AG04450 (cell line): ENCODE measurements at regions not wholly inside any gene's neighbourhood (a gene's known extent, or its start where the extent isn't known, plus 50 kb on each side); places are given as distances from the start of the nearest gene placed in this dataset.

Experiments
- CTCF ChIA-PET: fragments of 300-600, 350-600 bp; formaldehyde crosslinking; extraction: SDS; loops from one replicate; lab custom pipeline; 2022; ENCODE audit warnings: antibody characterized with exemption, inconsistent platforms; lab: Charles Lee
- POLR2A ChIA-PET: fragments of 350-600 bp; formaldehyde crosslinking; extraction: SDS; loops from one replicate; lab custom pipeline; 2021; ENCODE audit warnings: antibody characterized with exemption, inconsistent platforms; lab: Yijun Ruan, JAX
- DNase-seq: peaks from one replicate; pipeline ENCODE4 v3.0.0-alpha.2; 2011; ENCODE audit warnings: low read depth, low spot score
- H3K27ac ChIP-seq: one replicate; pipeline ENCODE4 v1.5.1; 2012; ENCODE audit warnings: low read depth, low read length, control low read depth
- H3K27me3 ChIP-seq: one replicate; pipeline ENCODE4 v1.6.0; 2012; ENCODE audit warnings: low read length; ENCODE audit not compliant: control insufficient read depth, insufficient read depth
- H3K4me3 ChIP-seq: 2 replicates; pipeline ENCODE4 v1.5.1; 2011; ENCODE audit warnings: mild to moderate bottlenecking, low read depth, low read length, control low read depth
- H3K9me3 ChIP-seq: 2 replicates; pipeline ENCODE4 v1.5.1; 2012; ENCODE audit warnings: low read length; ENCODE audit not compliant: control insufficient read depth, insufficient read depth
- TF ChIP-seq, protein P1 (sequence below): IDR thresholded peaks from 2 replicates; pipeline ENCODE4 v1.5.1; 2011; ENCODE audit warnings: low read depth, low read length, control low read depth, inconsistent platforms

DNA sequence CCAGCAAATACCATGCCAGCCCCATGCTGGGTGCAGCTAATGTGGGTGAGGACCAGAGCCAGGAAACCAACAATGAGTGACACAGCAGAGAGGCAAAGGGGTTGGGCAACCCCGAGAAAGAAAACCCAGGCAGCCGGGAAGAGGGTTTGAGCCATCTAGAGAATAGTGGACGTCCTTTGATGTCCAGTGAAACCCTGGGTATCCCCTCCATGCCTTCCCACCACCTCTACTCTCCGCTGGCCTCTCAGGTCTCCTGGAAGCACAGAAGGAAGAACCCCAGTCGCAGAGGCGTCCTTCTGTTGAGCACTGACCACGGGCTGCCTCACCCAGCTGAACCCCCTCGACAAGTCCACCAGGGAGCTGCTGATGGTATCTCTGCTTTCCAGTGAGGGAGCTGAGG lies 657.4 kb upstream of the ID2 start:
- ChIA-PET CTCF (no interaction called here), POLR2A (no interaction called here)
- no peak for DNase-seq
- no peak overlapping the region for H3K4me3 ChIP-seq
- TF ChIP-seq, protein P1, sequence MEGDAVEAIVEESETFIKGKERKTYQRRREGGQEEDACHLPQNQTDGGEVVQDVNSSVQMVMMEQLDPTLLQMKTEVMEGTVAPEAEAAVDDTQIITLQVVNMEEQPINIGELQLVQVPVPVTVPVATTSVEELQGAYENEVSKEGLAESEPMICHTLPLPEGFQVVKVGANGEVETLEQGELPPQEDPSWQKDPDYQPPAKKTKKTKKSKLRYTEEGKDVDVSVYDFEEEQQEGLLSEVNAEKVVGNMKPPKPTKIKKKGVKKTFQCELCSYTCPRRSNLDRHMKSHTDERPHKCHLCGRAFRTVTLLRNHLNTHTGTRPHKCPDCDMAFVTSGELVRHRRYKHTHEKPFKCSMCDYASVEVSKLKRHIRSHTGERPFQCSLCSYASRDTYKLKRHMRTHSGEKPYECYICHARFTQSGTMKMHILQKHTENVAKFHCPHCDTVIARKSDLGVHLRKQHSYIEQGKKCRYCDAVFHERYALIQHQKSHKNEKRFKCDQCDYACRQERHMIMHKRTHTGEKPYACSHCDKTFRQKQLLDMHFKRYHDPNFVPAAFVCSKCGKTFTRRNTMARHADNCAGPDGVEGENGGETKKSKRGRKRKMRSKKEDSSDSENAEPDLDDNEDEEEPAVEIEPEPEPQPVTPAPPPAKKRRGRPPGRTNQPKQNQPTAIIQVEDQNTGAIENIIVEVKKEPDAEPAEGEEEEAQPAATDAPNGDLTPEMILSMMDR: no peak
- no peak overlapping the region for H3K27ac ChIP-seq
- H3K27me3 ChIP-seq: no peaks in the 10 kb centered on the region
- peaks cover 12% of the 10 kb centered on the region; the same call in 1 of the 2 replicates for H3K9me3 ChIP-seq

DNA sequence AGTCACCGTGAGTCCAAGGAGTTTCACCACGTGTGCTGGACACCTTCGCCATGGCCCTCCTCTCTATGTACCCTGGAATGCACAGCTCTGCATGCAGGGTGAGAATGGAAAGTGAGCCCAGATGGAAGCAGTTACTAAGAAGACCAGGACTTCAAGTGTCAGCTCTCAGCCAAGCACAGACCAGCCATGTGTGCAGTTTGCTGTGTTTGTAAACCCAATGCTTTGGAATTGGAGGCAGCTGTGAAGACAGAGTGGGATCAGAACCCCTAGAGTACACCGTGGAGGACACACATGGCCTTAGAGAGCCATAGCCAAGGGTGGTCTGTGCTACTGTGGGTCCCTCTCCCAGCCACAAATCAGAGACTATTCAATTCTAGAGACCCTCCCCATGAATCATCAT lies 655.5 kb upstream of the ID2 start:
- no peak for DNase-seq
- Histone ChIP-seq H3K27ac (no peak overlapping the region), H3K27me3 (no peaks in the 10 kb centered on the region), H3K9me3 (peaks cover 7% of the 10 kb centered on the region; the same call in 1 of the 2 replicates), H3K4me3 (no peak overlapping the region)
- CTCF ChIA-PET: no interaction called here
- TF ChIP-seq, protein P1: no peak
- POLR2A ChIA-PET: no interaction called here

DNA sequence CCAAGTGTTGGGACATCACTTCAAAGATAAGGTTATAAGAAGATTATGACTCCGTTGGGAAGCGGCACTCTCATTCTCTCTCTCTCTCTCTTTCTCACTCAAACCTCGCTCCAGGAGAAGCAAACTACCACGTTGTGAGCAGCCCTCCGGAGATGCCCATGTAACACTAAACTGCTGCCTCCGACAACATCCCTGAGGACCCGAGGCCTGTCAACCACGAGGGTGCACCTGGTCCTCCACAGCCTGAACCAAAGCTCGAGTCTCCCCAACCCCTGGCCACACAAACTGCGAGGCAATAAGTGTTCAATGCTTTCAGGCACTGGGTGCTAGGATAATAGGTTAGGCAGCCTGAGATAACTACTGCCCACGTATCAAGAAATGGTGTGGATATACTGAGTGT lies 654.5 kb upstream of the ID2 start:
- TF ChIP-seq, protein P1: no peak
- Histone ChIP-seq H3K27me3 (no peaks in the 10 kb centered on the region), H3K9me3 (peaks cover 7% of the 10 kb centered on the region; the same call in 1 of the 2 replicates), H3K4me3 (no peak overlapping the region), H3K27ac (no peak overlapping the region)
- ChIA-PET POLR2A (no interaction called here), CTCF (no interaction called here)
- DNase-seq: no peak

DNA sequence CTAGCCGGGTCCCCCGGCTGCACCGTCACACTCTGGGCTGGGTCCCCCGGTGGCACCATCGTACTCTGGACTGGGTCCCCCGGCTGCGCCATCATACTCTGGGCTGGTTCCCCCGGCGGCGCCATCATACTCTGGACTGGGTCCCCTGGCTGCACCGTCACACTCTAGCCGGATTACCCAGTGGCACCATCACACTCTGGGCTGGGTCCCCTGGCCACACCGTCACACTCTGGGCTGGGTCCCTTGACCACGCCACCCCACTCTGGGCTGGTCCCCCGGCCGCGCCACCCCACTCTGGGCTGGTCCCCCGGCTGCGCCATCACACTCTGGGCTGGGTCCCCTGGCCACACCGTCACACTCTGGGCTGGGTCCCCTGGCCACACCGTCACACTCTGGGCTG lies 653.8 kb upstream of the ID2 start:
- no peak overlapping the region for H3K4me3 ChIP-seq
- H3K27me3 ChIP-seq: no peaks in the 10 kb centered on the region
- no peak for DNase-seq
- no peak overlapping the region for H3K27ac ChIP-seq
- CTCF ChIA-PET: no interaction called here
- H3K9me3 ChIP-seq: peaks cover 7% of the 10 kb centered on the region; the same call in 1 of the 2 replicates
- TF ChIP-seq, protein P1: no peak
- POLR2A ChIA-PET: no interaction called here

DNA sequence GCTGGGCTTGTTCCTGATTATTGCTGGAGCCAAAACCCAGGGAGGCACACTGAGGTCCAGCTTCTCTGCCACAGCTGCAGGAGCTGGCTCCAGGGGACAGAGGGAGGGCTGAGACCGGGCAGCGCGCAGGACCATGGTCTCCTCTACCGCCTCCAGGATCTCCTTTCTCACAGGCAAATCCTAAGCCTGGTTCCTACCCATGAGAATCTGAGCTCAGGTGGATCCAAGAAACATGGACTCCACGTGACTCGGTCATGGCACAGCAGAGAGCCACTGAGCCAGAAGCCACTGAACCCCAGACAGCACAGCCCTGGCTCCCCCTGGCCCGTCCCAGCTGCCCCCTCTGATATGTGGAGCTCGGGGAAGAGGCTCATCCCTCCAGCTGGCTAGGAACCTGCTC lies 653.4 kb upstream of the ID2 start:
- CTCF ChIA-PET: interaction anchor here (0.5 kb wide), 1 partner anchor 29 kb away, joined by 4 read pairs; no protein-coding TSS in a partner anchor

More for the DNA sequence above, 653.4 kb upstream of the ID2 start:
- DNase-seq: no peak
- Histone ChIP-seq H3K4me3 (no peak overlapping the region), H3K27ac (no peak overlapping the region), H3K27me3 (no peaks in the 10 kb centered on the region), H3K9me3 (peaks cover 7% of the 10 kb centered on the region; the same call in 1 of the 2 replicates)
- POLR2A ChIA-PET: no interaction called here
- TF ChIP-seq, protein P1: no peak
